Endodermal cell (in vitro differentiated cells): ENCODE measurements at regions not wholly inside any gene's neighbourhood (a gene's known extent, or its start where the extent isn't known, plus 50 kb on each side); places are given as distances from the start of the nearest gene placed in this dataset.

Experiments used
- DNase-seq: peaks from one replicate; pipeline ENCODE4 v3.0.0-alpha.2; 2017
- H3K27ac ChIP-seq: 2 replicates; pipeline ENCODE4 v1.5.1; 2013; ENCODE audit warnings: mild to moderate bottlenecking, low read depth, low read length, moderate library complexity
- H3K27me3 ChIP-seq: 2 replicates; pipeline ENCODE4 v1.6.1; 2013; ENCODE audit warnings: mild to moderate bottlenecking, low read length, moderate library complexity; ENCODE audit not compliant: insufficient read depth, control insufficient read depth, poor library complexity, severe bottlenecking
- H3K36me3 ChIP-seq: 2 replicates; pipeline ENCODE4 v1.7.0; 2013; ENCODE audit warnings: mild to moderate bottlenecking, low read length, moderate library complexity; ENCODE audit not compliant: control insufficient read depth, insufficient read depth
- H3K4me1 ChIP-seq: one replicate; pipeline ENCODE4 v1.7.0; 2013; ENCODE audit warnings: low read length; ENCODE audit not compliant: control insufficient read depth, insufficient read depth
- H3K4me3 ChIP-seq: 2 replicates; pipeline ENCODE4 v1.5.1; 2013; ENCODE audit warnings: mild to moderate bottlenecking, low read length, moderate library complexity
- H3K9ac ChIP-seq: 2 replicates; pipeline ENCODE4 v1.6.1; 2013; ENCODE audit warnings: mild to moderate bottlenecking, low read length, moderate library complexity; ENCODE audit not compliant: poor library complexity, severe bottlenecking; ENCODE audit errors: extremely low read depth
- H3K9me3 ChIP-seq: 2 replicates; pipeline ENCODE4 v1.6.1; 2013; ENCODE audit warnings: mild to moderate bottlenecking, low read length, moderate library complexity; ENCODE audit not compliant: control insufficient read depth
- H3K27ac Mint-ChIP-seq: 2 replicates; pipeline ENCODE4 v1.8.0; 2020; ENCODE audit warnings: mixed read lengths
- H3K27me3 Mint-ChIP-seq: 2 replicates; pipeline ENCODE4 v1.8.0; 2021; ENCODE audit warnings: mild to moderate bottlenecking, mixed read lengths; ENCODE audit not compliant: insufficient read depth
- H3K36me3 Mint-ChIP-seq: 2 replicates; pipeline ENCODE4 v1.8.0; 2020; ENCODE audit warnings: low read depth, mixed read lengths
- H3K4me1 Mint-ChIP-seq: 2 replicates; pipeline ENCODE4 v1.8.0; 2020; ENCODE audit warnings: mixed read lengths
- H3K4me3 Mint-ChIP-seq: 2 replicates; pipeline ENCODE4 v1.8.0; 2020; ENCODE audit warnings: mild to moderate bottlenecking, moderate library complexity, mixed read lengths
- H3K9me3 Mint-ChIP-seq: 2 replicates; pipeline ENCODE4 v1.8.0; 2020; ENCODE audit warnings: mild to moderate bottlenecking, mixed read lengths
- WGBS, 2 experiments: methylation state at CpG; one replicate each; pipeline versions ENCODE4 v1.1.5 to v1.1.7; 2013; ENCODE audit warnings: missing lambda C conversion rate in 2 of 2, mixed read lengths in 1 of 2; ENCODE audit not compliant: insufficient coverage in 1 of 2, insufficient read length in 1 of 2; 5-methylcytosine and 5-hydroxymethylcytosine counted together
- TF ChIP-seq, protein P1 (sequence below): fragments of 200-600 bp; sonication (generic); conservative IDR thresholded peaks from 2 replicates; pipeline ENCODE4 v1.5.0; 2021; ENCODE audit warnings: antibody characterized with exemption, mild to moderate bottlenecking

DNA sequence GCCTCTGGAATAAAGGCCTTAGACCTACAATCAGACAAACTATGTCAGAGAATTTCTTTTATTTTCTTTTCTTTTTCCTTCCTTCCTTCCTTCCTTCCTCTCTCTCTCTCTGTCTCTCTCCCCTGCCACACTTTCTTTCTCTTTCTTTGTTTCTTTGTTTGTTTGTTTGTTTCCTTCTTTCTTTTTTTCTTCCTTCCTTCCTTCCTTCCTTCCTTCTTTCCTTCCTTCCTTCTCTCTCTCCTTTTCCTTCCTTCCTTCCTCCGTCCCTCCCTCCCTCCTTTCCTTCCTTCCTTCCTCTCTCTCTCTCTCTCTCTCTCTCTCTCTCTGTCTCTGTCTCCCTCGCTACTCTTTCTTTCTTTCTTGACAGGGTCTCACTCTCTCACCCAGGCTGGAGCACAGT, 242.6 kb downstream of the GATA3 start:
- 82 to 94% methylated on average over 1 to 2 of the region's 2 CpGs for WGBS, 2 experiments
- Histone ChIP-seq H3K9ac (no peak overlapping the region), H3K36me3 (no peaks in the 10 kb centered on the region), H3K9me3 (no peaks in the 10 kb centered on the region), H3K27ac (no peak overlapping the region), H3K4me3 (no peak overlapping the region), H3K27me3 (peaks cover 25% of the 10 kb centered on the region), H3K4me1 (peaks cover 8% of the 10 kb centered on the region)
- H3K4me3 Mint-ChIP-seq = no peak overlapping the region
- no peaks in the 10 kb centered on the region for H3K9me3 Mint-ChIP-seq
- TF ChIP-seq, protein P1, sequence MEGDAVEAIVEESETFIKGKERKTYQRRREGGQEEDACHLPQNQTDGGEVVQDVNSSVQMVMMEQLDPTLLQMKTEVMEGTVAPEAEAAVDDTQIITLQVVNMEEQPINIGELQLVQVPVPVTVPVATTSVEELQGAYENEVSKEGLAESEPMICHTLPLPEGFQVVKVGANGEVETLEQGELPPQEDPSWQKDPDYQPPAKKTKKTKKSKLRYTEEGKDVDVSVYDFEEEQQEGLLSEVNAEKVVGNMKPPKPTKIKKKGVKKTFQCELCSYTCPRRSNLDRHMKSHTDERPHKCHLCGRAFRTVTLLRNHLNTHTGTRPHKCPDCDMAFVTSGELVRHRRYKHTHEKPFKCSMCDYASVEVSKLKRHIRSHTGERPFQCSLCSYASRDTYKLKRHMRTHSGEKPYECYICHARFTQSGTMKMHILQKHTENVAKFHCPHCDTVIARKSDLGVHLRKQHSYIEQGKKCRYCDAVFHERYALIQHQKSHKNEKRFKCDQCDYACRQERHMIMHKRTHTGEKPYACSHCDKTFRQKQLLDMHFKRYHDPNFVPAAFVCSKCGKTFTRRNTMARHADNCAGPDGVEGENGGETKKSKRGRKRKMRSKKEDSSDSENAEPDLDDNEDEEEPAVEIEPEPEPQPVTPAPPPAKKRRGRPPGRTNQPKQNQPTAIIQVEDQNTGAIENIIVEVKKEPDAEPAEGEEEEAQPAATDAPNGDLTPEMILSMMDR = no peak
- no peaks in the 10 kb centered on the region for H3K36me3 Mint-ChIP-seq
- H3K27ac Mint-ChIP-seq = no peak overlapping the region
- H3K27me3 Mint-ChIP-seq = peaks cover 49% of the 10 kb centered on the region
- peaks cover 18% of the 10 kb centered on the region for H3K4me1 Mint-ChIP-seq
- no peak for DNase-seq

DNA sequence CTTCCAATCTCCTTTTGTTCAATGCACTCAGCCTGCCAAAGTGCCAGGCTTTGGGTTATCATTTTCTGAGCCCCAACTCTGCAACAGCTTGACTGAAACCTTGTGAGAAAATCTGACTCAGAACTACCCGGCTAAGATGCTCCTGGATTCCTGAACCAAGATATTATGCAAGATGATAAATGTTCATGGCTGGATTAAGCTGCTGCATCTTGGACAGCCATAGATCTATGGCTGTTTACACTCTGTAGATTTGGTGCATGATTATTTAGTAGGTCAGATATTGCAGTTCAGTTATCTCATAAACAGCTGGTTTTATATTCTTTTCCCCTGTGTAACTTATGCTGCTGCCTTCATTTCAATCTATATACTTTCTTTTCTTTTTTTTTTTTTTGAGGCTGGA, 243.5 kb downstream of the GATA3 start:
- no peak overlapping the region for H3K27ac ChIP-seq
- Mint-ChIP-seq H3K27ac (no peak overlapping the region), H3K4me1 (peaks cover 22% of the 10 kb centered on the region), H3K9me3 (no peaks in the 10 kb centered on the region), H3K27me3 (peaks cover 53% of the 10 kb centered on the region), H3K4me3 (no peak overlapping the region), H3K36me3 (no peaks in the 10 kb centered on the region)
- no peaks in the 10 kb centered on the region for H3K9me3 ChIP-seq
- peaks cover 25% of the 10 kb centered on the region for H3K27me3 ChIP-seq
- 86 to 93% methylated on average over 1 of the region's 1 CpG for WGBS, 2 experiments
- TF ChIP-seq, protein P1 = no peak
- no peak overlapping the region for H3K4me3 ChIP-seq
- DNase-seq = no peak
- H3K9ac ChIP-seq = no peak overlapping the region
- no peaks in the 10 kb centered on the region for H3K36me3 ChIP-seq
- H3K4me1 ChIP-seq = peaks cover 8% of the 10 kb centered on the region

DNA sequence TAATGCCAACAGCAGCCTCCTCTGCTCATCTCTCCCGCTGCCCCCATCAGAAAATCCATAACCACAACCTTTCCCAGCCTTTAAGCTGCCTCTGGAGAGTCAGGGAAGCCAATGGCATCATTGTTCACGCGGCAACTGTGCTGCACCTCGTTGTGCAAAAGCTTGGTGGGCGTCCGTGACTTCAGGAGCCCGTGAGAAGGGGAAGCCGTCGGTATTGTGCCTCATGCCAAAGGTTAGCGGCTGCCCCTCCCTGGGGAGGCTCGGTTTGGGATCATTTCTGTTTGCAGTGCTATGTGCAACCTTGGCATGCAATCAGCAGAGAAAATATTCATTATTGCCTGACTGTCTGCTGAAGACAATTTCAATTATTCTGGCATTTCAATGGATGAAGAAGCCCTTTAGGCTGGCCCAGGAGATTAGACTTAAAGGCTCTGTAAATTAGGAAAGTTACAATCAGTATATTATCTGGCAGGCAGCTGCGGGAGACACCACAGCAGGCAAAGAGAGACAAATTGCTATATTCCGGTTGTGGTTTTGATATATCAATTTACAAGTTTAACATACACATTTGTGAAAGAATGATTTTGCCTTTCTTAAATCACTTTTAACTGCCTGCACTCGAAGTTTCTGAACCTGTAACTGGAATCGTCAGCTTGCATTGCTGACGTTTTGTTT, 244.5 kb downstream of the GATA3 start:
- H3K27me3 Mint-ChIP-seq = peaks cover 58% of the 10 kb centered on the region
- peaks cover 8% of the 10 kb centered on the region for H3K4me1 ChIP-seq
- 84 to 88% methylated on average over 15 to 16 of the region's 16 CpGs for WGBS, 2 experiments
- no peak overlapping the region for H3K27ac Mint-ChIP-seq
- H3K4me3 ChIP-seq = no peak overlapping the region
- no peak overlapping the region for H3K4me3 Mint-ChIP-seq
- H3K9ac ChIP-seq = no peak overlapping the region
- no peak overlapping the region for H3K27ac ChIP-seq
- no peak for DNase-seq
- no peaks in the 10 kb centered on the region for H3K36me3 Mint-ChIP-seq
- peaks cover 24% of the 10 kb centered on the region for H3K4me1 Mint-ChIP-seq
- H3K36me3 ChIP-seq = no peaks in the 10 kb centered on the region
- TF ChIP-seq, protein P1 = no peak
- no peaks in the 10 kb centered on the region for H3K9me3 ChIP-seq
- no peaks in the 10 kb centered on the region for H3K9me3 Mint-ChIP-seq
- H3K27me3 ChIP-seq = peaks cover 25% of the 10 kb centered on the region
